ENCODE measurements at regions not wholly inside any gene's neighbourhood (a gene's known extent, or its start where the extent isn't known, plus 50 kb on each side); places are given as distances from the start of the nearest gene placed in this dataset.

- TF ChIP-seq CTCF (IDR thresholded peaks at IDR 0.05) (no peak), POLR2A (IDR thresholded peaks at IDR 0.05) (no peak)
Observed at GRCh38 chr12:43206396-43206795, 345.6 kb downstream of the ADAMTS20 start.

Measured in adrenal gland (tissue), 5 donors.